BJ (cell line): ENCODE measurements at regions not wholly inside any gene's neighbourhood (a gene's known extent, or its start where the extent isn't known, plus 50 kb on each side); places are given as distances from the start of the nearest gene placed in this dataset.
"Not testable (repeated sequence)": the region's sequence is repeated elsewhere in the genome, so short reads cannot be mapped to it uniquely, and the experiment has no call there.

Source experiments
- CTCF ChIA-PET: fragments of 350-600 bp; formaldehyde crosslinking; extraction: SDS; loops from one replicate; lab custom pipeline; 2021; ENCODE audit warnings: antibody characterized with exemption, inconsistent platforms; lab: Yijun Ruan, JAX
- POLR2A ChIA-PET: fragments of 300-600 bp; sonication (Branson Sonifier 250); formaldehyde crosslinking; extraction: SDS; loops from one replicate; lab custom pipeline; 2021; ENCODE audit warnings: antibody characterized with exemption; lab: Charles Lee
- DNase-seq: peaks from one replicate; pipeline ENCODE4 v3.0.0-alpha.2; 2011; ENCODE audit warnings: low read depth
- H3K27me3 ChIP-seq: 2 replicates; pipeline ENCODE4 v1.6.0; 2011; ENCODE audit warnings: low read length; ENCODE audit not compliant: control insufficient read depth, insufficient read depth
- H3K36me3 ChIP-seq: 2 replicates; pipeline ENCODE4 v1.5.1; 2011; ENCODE audit warnings: low read length; ENCODE audit not compliant: control insufficient read depth, insufficient read depth
- H3K4me3 ChIP-seq: 2 replicates; pipeline ENCODE4 v1.5.1; 2011; ENCODE audit warnings: low read depth, mild to moderate bottlenecking, control low read depth, low read length
- TF ChIP-seq, protein P1 (sequence below): IDR thresholded peaks from 2 replicates; pipeline ENCODE4 v1.5.1; 2011; ENCODE audit warnings: low read depth, mild to moderate bottlenecking, control low read depth, inconsistent platforms, low read length, moderate library complexity; ENCODE audit not compliant: insufficient read depth

DNA sequence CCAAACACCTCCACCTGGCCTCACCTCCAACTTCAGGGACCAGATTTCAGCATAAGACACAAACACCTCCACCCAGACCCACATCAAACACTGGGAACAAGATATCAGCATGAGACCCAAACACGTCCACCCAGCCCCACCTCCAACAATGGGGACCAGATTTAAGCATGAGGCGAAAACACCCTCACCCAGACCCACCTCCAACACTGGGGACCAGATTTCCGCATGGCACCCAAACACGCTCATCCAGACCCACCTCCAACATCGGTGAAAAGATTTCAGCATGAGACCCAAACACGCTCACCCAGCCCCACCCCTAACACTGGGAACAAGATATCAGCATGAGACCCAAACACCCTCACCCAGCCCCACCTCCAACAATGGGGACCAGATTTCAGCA, 210.0 kb downstream of the ASMT start:
- TF ChIP-seq, protein P1, sequence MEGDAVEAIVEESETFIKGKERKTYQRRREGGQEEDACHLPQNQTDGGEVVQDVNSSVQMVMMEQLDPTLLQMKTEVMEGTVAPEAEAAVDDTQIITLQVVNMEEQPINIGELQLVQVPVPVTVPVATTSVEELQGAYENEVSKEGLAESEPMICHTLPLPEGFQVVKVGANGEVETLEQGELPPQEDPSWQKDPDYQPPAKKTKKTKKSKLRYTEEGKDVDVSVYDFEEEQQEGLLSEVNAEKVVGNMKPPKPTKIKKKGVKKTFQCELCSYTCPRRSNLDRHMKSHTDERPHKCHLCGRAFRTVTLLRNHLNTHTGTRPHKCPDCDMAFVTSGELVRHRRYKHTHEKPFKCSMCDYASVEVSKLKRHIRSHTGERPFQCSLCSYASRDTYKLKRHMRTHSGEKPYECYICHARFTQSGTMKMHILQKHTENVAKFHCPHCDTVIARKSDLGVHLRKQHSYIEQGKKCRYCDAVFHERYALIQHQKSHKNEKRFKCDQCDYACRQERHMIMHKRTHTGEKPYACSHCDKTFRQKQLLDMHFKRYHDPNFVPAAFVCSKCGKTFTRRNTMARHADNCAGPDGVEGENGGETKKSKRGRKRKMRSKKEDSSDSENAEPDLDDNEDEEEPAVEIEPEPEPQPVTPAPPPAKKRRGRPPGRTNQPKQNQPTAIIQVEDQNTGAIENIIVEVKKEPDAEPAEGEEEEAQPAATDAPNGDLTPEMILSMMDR: no peak
- H3K27me3 ChIP-seq: no peaks in the 10 kb centered on the region
- no peak overlapping the region for H3K4me3 ChIP-seq
- ChIA-PET POLR2A (no interaction called here), CTCF (no interaction called here)
- no peak for DNase-seq
- H3K36me3 ChIP-seq: no peaks in the 10 kb centered on the region

GRCh38 chrX:1833656-1834360, 218.9 kb downstream of the ASMT start:
- DNase-seq: no peak
- H3K36me3 ChIP-seq: no peaks in the 10 kb centered on the region
- POLR2A ChIA-PET: no interaction called here
- CTCF ChIA-PET: no interaction called here
- no peaks in the 10 kb centered on the region for H3K27me3 ChIP-seq
- no peak overlapping the region for H3K4me3 ChIP-seq
- TF ChIP-seq, protein P1: no peak

DNA sequence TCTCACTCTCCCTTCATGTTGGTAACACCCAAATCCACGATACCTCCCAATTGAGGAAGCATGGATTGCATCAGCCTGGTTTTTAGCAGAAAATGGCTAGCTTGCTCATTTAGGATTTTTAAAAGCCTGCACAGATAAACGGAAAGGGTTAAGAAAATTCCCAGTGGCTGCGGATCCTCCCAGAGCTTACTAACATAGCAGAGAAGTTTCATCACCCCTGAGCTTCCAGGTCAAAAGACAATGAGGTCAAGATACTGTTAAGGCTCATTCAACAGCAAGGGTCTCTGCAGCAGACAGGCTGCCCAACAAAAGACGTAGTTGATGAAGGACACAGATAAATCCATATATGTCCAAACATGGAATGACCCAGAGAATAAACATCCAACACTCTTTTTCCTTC, 220.2 kb downstream of the ASMT start:
- H3K4me3 ChIP-seq: no peak overlapping the region
- DNase-seq: no peak
- POLR2A ChIA-PET: no interaction called here
- CTCF ChIA-PET: no interaction called here
- TF ChIP-seq, protein P1: no peak
- H3K36me3 ChIP-seq: no peaks in the 10 kb centered on the region
- no peaks in the 10 kb centered on the region for H3K27me3 ChIP-seq

- Histone ChIP-seq H3K27me3 (no peaks in the 10 kb centered on the region), H3K4me3 (no peak overlapping the region), H3K36me3 (no peaks in the 10 kb centered on the region)
- ChIA-PET CTCF (no interaction called here), POLR2A (no interaction called here)
- no peak for DNase-seq
- TF ChIP-seq, protein P1: no peak
Measured at GRCh38 chrX:1836683-1837082, 221.8 kb downstream of the ASMT start.

GRCh38 chrX:1841746-1842145, 226.9 kb downstream of the ASMT start:
- Histone ChIP-seq H3K4me3 (no peak overlapping the region), H3K36me3 (no peaks in the 10 kb centered on the region), H3K27me3 (no peaks in the 10 kb centered on the region)
- POLR2A ChIA-PET: no interaction called here
- CTCF ChIA-PET: no interaction called here
- no peak for DNase-seq
- TF ChIP-seq, protein P1: no peak

DNA sequence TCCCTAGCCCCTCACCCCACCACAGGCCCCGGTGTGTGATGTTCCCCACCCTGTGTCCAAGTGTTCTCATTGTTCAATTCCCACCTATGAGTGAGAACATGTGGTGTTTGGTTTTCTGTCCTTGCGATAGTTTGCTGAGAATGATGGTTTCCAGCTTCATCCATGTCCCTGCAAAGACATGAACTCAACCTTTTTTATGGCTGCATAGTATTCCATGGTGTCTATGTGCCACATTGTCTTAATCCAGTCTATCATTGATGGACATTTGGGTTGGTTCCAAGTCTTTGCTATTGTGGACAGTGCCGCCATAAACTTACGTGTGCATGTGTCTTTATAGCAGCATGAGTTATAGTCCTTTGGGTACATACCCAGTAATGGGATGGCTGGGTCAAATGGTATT, 232.1 kb downstream of the ASMT start:
- H3K27me3 ChIP-seq, H3K4me3 ChIP-seq, H3K36me3 ChIP-seq, DNase-seq, CTCF ChIA-PET, POLR2A ChIA-PET: not testable (repeated sequence)

DNA sequence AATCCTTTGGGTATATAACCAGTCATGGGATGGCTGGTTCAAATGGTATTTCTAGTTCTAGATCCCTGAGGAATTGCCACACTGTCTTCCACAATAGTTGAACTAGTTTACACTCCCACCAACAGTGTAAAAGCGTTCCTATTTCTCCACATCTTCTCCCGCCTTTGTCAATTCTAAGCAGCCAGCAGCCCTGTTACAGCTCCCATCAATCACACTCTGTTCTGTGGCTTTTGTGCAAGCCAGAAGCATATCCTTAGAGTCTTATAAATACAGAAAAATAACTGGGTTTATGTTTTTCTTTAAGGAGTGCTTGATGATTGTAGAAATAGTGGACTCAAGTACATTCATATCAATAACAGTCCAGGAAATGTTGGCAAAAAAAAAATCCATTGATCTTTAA, 232.9 kb downstream of the ASMT start:
- POLR2A ChIA-PET, H3K4me3 ChIP-seq, H3K36me3 ChIP-seq, DNase-seq, H3K27me3 ChIP-seq, CTCF ChIA-PET: not testable (repeated sequence)
